ENCODE measurements at regions not wholly inside any gene's neighbourhood (a gene's known extent, or its start where the extent isn't known, plus 50 kb on each side); places are given as distances from the start of the nearest gene placed in this dataset.

DNA sequence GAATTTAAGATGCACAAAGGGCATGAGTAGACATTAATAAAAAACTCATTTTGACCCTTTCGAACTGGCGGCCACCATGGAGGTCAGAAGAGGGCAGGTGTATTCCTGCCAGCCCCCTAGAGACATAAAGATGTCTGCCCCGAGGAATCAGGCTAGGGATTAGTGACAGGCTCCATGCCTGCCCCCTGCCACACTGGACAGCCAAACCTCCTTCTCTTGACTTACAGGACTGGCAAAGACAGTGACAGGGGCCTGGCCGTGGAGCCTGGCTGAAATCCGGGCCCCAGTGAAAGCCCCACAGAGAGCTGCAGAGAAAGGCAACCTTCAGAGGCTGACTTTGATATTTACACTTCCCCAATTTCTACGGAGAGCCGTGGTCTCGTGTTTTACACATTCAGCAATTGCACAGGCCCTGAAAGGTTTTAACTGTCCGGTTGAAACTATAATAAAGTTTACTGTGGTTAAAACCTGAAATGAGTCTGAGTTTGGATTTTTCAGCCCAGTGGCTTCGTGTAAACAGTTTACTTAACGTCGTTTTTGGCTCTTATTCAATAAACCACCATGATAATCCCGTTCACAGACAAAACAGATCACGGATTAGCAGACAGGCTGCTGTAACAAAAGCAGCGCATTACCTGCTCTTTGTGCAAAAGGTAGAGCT lies 243.9 kb upstream of the MYOCD start:
- H3K4me3 ChIP-seq (ENCODE audit: low read length in 2 of 2): no peak overlapping the region
- no peaks in the 10 kb centered on the region for H3K9me3 ChIP-seq (ENCODE audit: control insufficient read depth, low read length)
- H3K4me1 ChIP-seq (ENCODE audit: control insufficient read depth in 1 of 2, insufficient read depth in 2 of 2, low read length in 2 of 2): no peaks in the 10 kb centered on the region
- no peak for ATAC-seq (ENCODE audit: low FRiP score)
- no peak overlapping the region for H3K27ac ChIP-seq (ENCODE audit: low read depth in 1 of 2, low read length in 2 of 2)
- H3K27me3 ChIP-seq (ENCODE audit: control insufficient read depth in 1 of 2, insufficient read depth in 2 of 2, low read length in 1 of 2): no peaks in the 10 kb centered on the region
- no peak for DNase-seq
- H3K36me3 ChIP-seq (ENCODE audit: control insufficient read depth in 1 of 2, insufficient read depth in 2 of 2, low read length in 1 of 2): no peaks in the 10 kb centered on the region
- intact Hi-C loops (cut with DNase I): no loop called here
- 77 to 79% methylated on average over 15 of the region's 15 CpGs for WGBS, 2 donors

DNA sequence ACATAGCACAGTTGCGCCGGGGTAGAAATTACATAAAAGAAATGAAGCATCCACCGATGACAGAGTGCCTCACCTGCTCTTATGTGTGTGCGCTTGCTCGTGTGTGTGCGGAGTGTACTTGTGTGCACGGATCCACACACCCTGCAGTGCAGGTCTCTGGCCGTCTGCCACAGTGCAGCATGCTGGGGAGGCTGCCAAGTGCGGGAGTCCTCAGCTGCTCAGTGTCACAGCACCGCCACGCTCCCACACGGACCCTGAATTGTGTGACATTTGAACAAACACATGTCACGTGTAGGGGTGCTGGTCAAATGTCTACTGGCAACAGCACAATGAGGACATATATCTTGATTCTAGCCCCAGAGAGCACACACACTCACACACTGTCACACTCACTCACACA lies 243.0 kb upstream of the MYOCD start:
- intact Hi-C loops (cut with DNase I): no loop called here
- H3K4me3 ChIP-seq (ENCODE audit: low read length in 2 of 2): no peak overlapping the region
- DNase-seq (peak in 1 of 2 donors; percentile 79), ATAC-seq (ENCODE audit: low FRiP score) (peak; percentile 46)
- H3K36me3 ChIP-seq (ENCODE audit: control insufficient read depth in 1 of 2, insufficient read depth in 2 of 2, low read length in 1 of 2): no peaks in the 10 kb centered on the region
- no peaks in the 10 kb centered on the region for H3K4me1 ChIP-seq (ENCODE audit: control insufficient read depth in 1 of 2, insufficient read depth in 2 of 2, low read length in 2 of 2)
- WGBS, 2 donors: 44 to 45% methylated on average over 13 of the region's 13 CpGs
- no peak overlapping the region for H3K27ac ChIP-seq (ENCODE audit: low read depth in 1 of 2, low read length in 2 of 2)
- H3K9me3 ChIP-seq (ENCODE audit: control insufficient read depth, low read length): no peaks in the 10 kb centered on the region
- no peaks in the 10 kb centered on the region for H3K27me3 ChIP-seq (ENCODE audit: control insufficient read depth in 1 of 2, insufficient read depth in 2 of 2, low read length in 1 of 2)

DNA sequence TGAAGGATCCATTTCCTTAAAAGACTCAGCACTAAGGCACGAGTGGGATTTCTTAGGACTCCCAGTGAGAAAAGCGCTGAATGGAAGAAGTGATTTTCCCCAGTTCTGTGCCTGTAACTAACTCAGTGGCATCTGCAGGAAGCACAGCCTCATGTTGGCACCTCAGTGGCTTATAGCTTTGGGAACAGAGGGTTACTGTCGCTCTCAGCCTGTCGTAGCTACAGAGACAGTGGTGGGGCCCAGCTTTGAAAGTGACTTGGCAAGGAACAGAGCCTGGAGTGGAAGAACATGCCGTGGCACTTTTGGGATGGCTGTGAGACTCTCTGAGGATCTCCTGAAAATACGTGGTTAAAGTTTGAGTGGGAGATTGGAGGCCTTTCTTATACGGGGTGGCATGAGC lies 242.4 kb upstream of the MYOCD start:
- Histone ChIP-seq H3K4me1 (ENCODE audit: control insufficient read depth in 1 of 2, insufficient read depth in 2 of 2, low read length in 2 of 2) (no peaks in the 10 kb centered on the region), H3K9me3 (ENCODE audit: control insufficient read depth, low read length) (no peaks in the 10 kb centered on the region), H3K36me3 (ENCODE audit: control insufficient read depth in 1 of 2, insufficient read depth in 2 of 2, low read length in 1 of 2) (no peaks in the 10 kb centered on the region), H3K27me3 (ENCODE audit: control insufficient read depth in 1 of 2, insufficient read depth in 2 of 2, low read length in 1 of 2) (no peaks in the 10 kb centered on the region), H3K27ac (ENCODE audit: low read depth in 1 of 2, low read length in 2 of 2) (no peak overlapping the region), H3K4me3 (ENCODE audit: low read length in 2 of 2) (no peak overlapping the region)
- WGBS, 2 donors: 94% methylated on average over 7 of the region's 7 CpGs
- DNase-seq (no peak), ATAC-seq (ENCODE audit: low FRiP score) (no peak)
- intact Hi-C loops (cut with DNase I): no loop called here

DNA sequence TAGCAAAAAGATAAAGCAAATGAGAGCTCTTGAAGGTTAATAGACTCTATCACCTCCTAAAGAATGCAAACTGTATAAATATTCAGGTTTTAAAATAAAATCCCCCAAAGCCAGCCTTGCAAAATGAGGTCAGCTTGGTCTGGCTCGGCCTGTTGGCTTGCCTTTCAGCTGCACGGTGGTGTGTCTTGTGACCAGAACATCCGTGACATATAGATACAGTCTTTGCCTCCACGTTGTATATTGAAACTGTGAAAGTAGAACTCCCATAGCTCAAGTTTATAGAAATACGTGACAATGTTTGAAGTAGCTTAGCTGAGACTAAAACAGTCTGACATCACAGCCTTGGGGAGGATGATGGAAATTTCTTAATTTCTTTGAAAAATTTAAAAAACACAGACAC lies 236.6 kb upstream of the MYOCD start:
- WGBS, 2 donors: 46 to 55% methylated on average over 5 of the region's 5 CpGs
- H3K27ac ChIP-seq (ENCODE audit: low read depth in 1 of 2, low read length in 2 of 2): no peak overlapping the region
- ATAC-seq (ENCODE audit: low FRiP score): no peak

DNA sequence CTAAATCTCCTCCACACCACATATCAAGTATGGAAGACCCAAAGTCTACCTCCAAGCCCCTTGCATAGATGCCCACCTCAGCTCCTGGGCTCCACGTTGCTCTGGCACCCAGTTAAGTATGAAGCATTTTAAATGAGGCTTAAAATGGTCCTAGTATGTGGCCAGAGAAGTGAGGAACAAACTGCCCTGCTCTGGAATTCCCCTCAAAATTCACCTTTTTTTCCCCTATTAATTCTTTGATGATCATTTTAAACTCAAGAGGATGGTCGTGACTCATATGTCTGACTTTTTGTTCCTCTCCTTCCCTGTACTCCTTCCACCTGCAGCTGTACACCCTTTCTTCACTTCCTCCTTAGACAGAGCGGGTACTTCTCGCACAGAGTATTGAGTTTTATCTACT lies 234.5 kb upstream of the MYOCD start:
- 89 to 96% methylated on average over 4 of the region's 4 CpGs for WGBS, 2 donors
- Histone ChIP-seq H3K4me1 (ENCODE audit: control insufficient read depth in 1 of 2, insufficient read depth in 2 of 2, low read length in 2 of 2) (no peaks in the 10 kb centered on the region), H3K9me3 (ENCODE audit: control insufficient read depth, low read length) (no peaks in the 10 kb centered on the region), H3K4me3 (ENCODE audit: low read length in 2 of 2) (no peak overlapping the region), H3K27ac (ENCODE audit: low read depth in 1 of 2, low read length in 2 of 2) (no peak overlapping the region), H3K36me3 (ENCODE audit: control insufficient read depth in 1 of 2, insufficient read depth in 2 of 2, low read length in 1 of 2) (no peaks in the 10 kb centered on the region), H3K27me3 (ENCODE audit: control insufficient read depth in 1 of 2, insufficient read depth in 2 of 2, low read length in 1 of 2) (no peaks in the 10 kb centered on the region)
- DNase-seq (no peak), ATAC-seq (ENCODE audit: low FRiP score) (no peak)
- intact Hi-C loops (cut with DNase I): no loop called here

More for the DNA sequence above, 236.6 kb upstream of the MYOCD start:
- no peaks in the 10 kb centered on the region for H3K36me3 ChIP-seq (ENCODE audit: control insufficient read depth in 1 of 2, insufficient read depth in 2 of 2, low read length in 1 of 2)
- no peaks in the 10 kb centered on the region for H3K9me3 ChIP-seq (ENCODE audit: control insufficient read depth, low read length)
- no peak overlapping the region for H3K4me3 ChIP-seq (ENCODE audit: low read length in 2 of 2)
- no peaks in the 10 kb centered on the region for H3K4me1 ChIP-seq (ENCODE audit: control insufficient read depth in 1 of 2, insufficient read depth in 2 of 2, low read length in 2 of 2)
- DNase-seq: no peak
- H3K27me3 ChIP-seq (ENCODE audit: control insufficient read depth in 1 of 2, insufficient read depth in 2 of 2, low read length in 1 of 2): no peaks in the 10 kb centered on the region
- intact Hi-C loops (cut with DNase I): no loop called here

DNA sequence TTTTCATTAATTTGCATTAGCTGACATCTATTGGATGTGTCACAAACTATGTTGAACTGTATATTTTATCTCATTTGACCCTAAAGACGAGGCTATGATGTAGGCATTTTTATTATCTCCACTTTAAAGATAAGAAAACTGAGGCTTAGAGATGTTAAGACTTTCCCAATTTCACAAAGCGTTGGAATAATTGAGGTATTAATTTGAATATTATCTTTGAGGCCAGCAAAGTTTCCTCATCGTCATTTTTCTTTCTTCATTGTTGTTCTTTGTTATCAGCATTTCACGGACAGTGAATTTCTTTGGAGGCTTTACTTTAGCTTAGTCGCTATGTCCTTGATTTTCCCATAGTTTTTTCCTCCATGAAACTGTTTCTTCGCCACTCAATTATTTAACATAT lies 227.5 kb upstream of the MYOCD start:
- ATAC-seq (ENCODE audit: low FRiP score) (no peak), DNase-seq (no peak)
- WGBS, 2 donors: 84 to 86% methylated on average over 6 of the region's 6 CpGs
- H3K27ac ChIP-seq (ENCODE audit: low read depth in 1 of 2, low read length in 2 of 2): no peak overlapping the region
- no peaks in the 10 kb centered on the region for H3K4me1 ChIP-seq (ENCODE audit: control insufficient read depth in 1 of 2, insufficient read depth in 2 of 2, low read length in 2 of 2)
- no peaks in the 10 kb centered on the region for H3K36me3 ChIP-seq (ENCODE audit: control insufficient read depth in 1 of 2, insufficient read depth in 2 of 2, low read length in 1 of 2)
- intact Hi-C loops (cut with DNase I): no loop called here
- no peaks in the 10 kb centered on the region for H3K27me3 ChIP-seq (ENCODE audit: control insufficient read depth in 1 of 2, insufficient read depth in 2 of 2, low read length in 1 of 2)
- H3K9me3 ChIP-seq (ENCODE audit: control insufficient read depth, low read length): no peaks in the 10 kb centered on the region
- no peak overlapping the region for H3K4me3 ChIP-seq (ENCODE audit: low read length in 2 of 2)

DNA sequence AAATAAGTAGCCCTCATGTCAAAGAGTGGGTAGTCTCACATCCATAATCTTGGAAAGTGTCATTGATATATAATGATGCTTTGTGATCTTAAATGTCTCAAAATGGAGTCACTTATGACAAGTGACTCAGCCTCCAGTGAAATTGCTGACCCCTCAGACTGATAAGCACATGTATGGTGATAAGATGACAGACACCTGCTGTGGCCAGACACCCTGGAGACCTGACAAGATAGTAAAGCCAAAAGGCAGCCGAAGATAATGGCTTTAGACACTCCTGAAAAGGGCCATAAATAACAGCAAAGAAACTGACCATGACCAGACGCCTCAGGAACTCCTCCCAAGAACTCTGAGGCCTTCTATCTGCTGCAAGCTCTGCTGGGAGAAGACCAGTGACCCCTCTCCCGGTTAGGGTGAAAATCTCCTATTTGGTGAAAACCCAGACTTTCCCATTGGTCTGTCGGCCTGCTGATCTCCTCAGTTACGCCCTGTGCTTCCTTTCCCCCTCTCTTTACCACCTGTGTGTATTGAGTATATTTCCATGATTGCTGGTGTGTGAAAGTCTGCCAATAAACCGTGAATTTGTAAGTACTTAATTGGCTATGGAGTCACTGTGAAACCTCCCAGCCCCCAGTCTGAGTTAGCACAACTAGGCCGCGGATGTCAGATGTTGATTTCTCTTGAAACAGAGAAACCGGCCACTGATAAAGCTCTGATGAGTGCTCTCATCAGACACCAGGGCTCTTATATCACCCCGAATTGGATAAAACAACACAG lies 226.7 kb upstream of the MYOCD start:
- DNase-seq: no peak
- Histone ChIP-seq H3K4me3 (ENCODE audit: low read length in 2 of 2) (no peak overlapping the region), H3K4me1 (ENCODE audit: control insufficient read depth in 1 of 2, insufficient read depth in 2 of 2, low read length in 2 of 2) (no peaks in the 10 kb centered on the region), H3K9me3 (ENCODE audit: control insufficient read depth, low read length) (no peaks in the 10 kb centered on the region), H3K27ac (ENCODE audit: low read depth in 1 of 2, low read length in 2 of 2) (no peak overlapping the region), H3K36me3 (ENCODE audit: control insufficient read depth in 1 of 2, insufficient read depth in 2 of 2, low read length in 1 of 2) (no peaks in the 10 kb centered on the region), H3K27me3 (ENCODE audit: control insufficient read depth in 1 of 2, insufficient read depth in 2 of 2, low read length in 1 of 2) (no peaks in the 10 kb centered on the region)
- intact Hi-C loops (cut with DNase I): no loop called here
- 90 to 92% methylated on average over 10 of the region's 10 CpGs for WGBS, 2 donors
- ATAC-seq (ENCODE audit: low FRiP score): no peak

DNA sequence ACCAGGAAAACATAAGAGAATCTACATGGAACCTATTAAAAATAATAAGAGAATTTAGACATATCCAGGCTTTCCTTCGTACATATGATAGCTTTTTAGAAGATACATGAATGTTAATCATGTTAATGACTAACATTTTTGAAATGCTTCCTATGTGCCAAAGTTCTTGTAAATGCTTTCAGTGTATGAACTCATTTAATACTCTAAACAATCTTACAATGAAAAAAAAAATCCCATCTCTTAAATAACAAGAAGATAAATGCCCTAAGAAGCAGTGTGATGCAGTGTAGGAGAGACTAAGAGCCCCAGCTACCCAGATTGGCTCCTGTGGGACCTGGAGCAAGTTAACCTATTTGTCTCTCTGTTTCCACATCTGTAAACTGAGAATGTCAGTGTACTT lies 220.4 kb upstream of the MYOCD start:
- H3K9me3 ChIP-seq (ENCODE audit: control insufficient read depth, low read length): no peaks in the 10 kb centered on the region
- no peak overlapping the region for H3K27ac ChIP-seq (ENCODE audit: low read depth in 1 of 2, low read length in 2 of 2)
- H3K4me3 ChIP-seq (ENCODE audit: low read length in 2 of 2): no peak overlapping the region
- intact Hi-C loops (cut with DNase I): no loop called here
- no peaks in the 10 kb centered on the region for H3K4me1 ChIP-seq (ENCODE audit: control insufficient read depth in 1 of 2, insufficient read depth in 2 of 2, low read length in 2 of 2)
- ATAC-seq (ENCODE audit: low FRiP score) (no peak), DNase-seq (no peak)
- no peaks in the 10 kb centered on the region for H3K27me3 ChIP-seq (ENCODE audit: control insufficient read depth in 1 of 2, insufficient read depth in 2 of 2, low read length in 1 of 2)
- H3K36me3 ChIP-seq (ENCODE audit: control insufficient read depth in 1 of 2, insufficient read depth in 2 of 2, low read length in 1 of 2): no peaks in the 10 kb centered on the region
- WGBS, 2 donors: 77% methylated on average over 1 of the region's 1 CpG

DNA sequence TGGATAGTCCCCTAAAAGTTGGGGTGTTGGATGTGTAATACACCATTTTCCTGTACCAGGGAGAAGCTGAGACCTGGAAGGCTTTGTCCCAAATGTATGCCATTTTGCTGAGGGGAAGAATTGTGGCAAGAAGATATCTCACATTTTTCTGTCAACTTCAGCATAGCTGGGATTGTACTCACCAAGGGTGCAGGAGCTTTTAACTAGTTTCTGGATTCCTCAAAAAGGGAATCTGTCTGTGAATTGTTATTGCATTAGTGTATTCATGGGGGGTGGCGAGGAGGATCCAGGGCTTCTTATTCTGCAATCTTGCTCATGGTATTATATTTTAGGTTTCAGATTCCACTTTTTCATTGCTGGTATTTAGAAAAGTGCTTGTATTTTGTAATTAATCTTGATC lies 208.2 kb upstream of the MYOCD start:
- Histone ChIP-seq H3K4me3 (ENCODE audit: low read length in 2 of 2) (no peak overlapping the region), H3K9me3 (ENCODE audit: control insufficient read depth, low read length) (no peaks in the 10 kb centered on the region), H3K36me3 (ENCODE audit: control insufficient read depth in 1 of 2, insufficient read depth in 2 of 2, low read length in 1 of 2) (no peaks in the 10 kb centered on the region), H3K27ac (ENCODE audit: low read depth in 1 of 2, low read length in 2 of 2) (no peak overlapping the region), H3K27me3 (ENCODE audit: control insufficient read depth in 1 of 2, insufficient read depth in 2 of 2, low read length in 1 of 2) (no peaks in the 10 kb centered on the region), H3K4me1 (ENCODE audit: control insufficient read depth in 1 of 2, insufficient read depth in 2 of 2, low read length in 2 of 2) (no peaks in the 10 kb centered on the region)
- no peak for ATAC-seq (ENCODE audit: low FRiP score)
- 94 to 100% methylated on average over 1 of the region's 1 CpG for WGBS, 2 donors
- DNase-seq: no peak
- intact Hi-C loops (cut with DNase I): no loop called here
